Endothelial cell of umbilical vein (primary cell): ENCODE measurements at regions not wholly inside any gene's neighbourhood (a gene's known extent, or its start where the extent isn't known, plus 50 kb on each side); places are given as distances from the start of the nearest gene placed in this dataset.

ENCODE experiments used
- BruUV-seq: library from RNA; stranded (reverse); fragments of 400-500 nt; replicated peaks from 2 replicates; lab custom pipeline; 2021; lab: Mats Ljungman, UMichigan
- CTCF ChIA-PET: fragments of 300-600, 350-600 bp; sonication (Branson Sonifier 250); formaldehyde crosslinking; loops from one replicate; lab custom pipeline; 2021; ENCODE audit warnings: antibody characterized with exemption, inconsistent platforms; lab: Charles Lee
- POLR2A ChIA-PET: fragments of 300-600, 350-600 bp; sonication (Branson Sonifier 250); formaldehyde crosslinking; loops from one replicate; lab custom pipeline; 2021; ENCODE audit warnings: antibody characterized with exemption, inconsistent platforms; lab: Charles Lee
- DNase-seq: peaks from one replicate; pipeline ENCODE4 v3.0.0-alpha.2; 2011; ENCODE audit warnings: low read depth, low spot score
- FAIRE-seq: peaks from 2 replicates; lab custom pipeline; 2011; peaks lifted over from hg19 to GRCh38; lab: Jason Lieb, UNC
- H2AFZ ChIP-seq: 2 replicates; pipeline ENCODE4 v1.6.0; 2012; ENCODE audit warnings: low read depth, low read length, control low read depth, inconsistent platforms
- H3K27ac ChIP-seq: 2 replicates; pipeline ENCODE4 v1.5.1; 2011; ENCODE audit warnings: low read depth, mild to moderate bottlenecking, control low read depth, low read length, moderate library complexity; ENCODE audit not compliant: insufficient read depth
- H3K27me3 ChIP-seq, 2 experiments: 2 replicates each; pipeline versions ENCODE4 v1.6.0 to v1.6.1; 2011; ENCODE audit warnings: low read length in 2 of 2, mixed read lengths in 1 of 2; ENCODE audit not compliant: control insufficient read depth in 2 of 2, insufficient read depth in 2 of 2
- H3K36me3 ChIP-seq, 2 experiments: 2 replicates in 1 of 2; 3 replicates in 1 of 2; pipeline ENCODE4 v1.5.1; 2011; ENCODE audit warnings: low read length in 2 of 2, mild to moderate bottlenecking in 1 of 2, moderate library complexity in 1 of 2; ENCODE audit not compliant: control insufficient read depth in 2 of 2, insufficient read depth in 2 of 2; ENCODE audit errors: extremely low read depth in 1 of 2
- H3K4me1 ChIP-seq: 3 replicates; pipeline ENCODE4 v1.5.1; 2011; ENCODE audit warnings: mild to moderate bottlenecking, low read length; ENCODE audit not compliant: control insufficient read depth, insufficient read depth; ENCODE audit errors: extremely low read depth
- H3K4me2 ChIP-seq: 2 replicates; pipeline ENCODE4 v1.6.1; 2011; ENCODE audit warnings: low read length, control low read depth, mixed read lengths; ENCODE audit not compliant: insufficient read depth
- H3K4me3 ChIP-seq, 3 experiments: fragments of 200-600 bp in 1 of 3; sonication (generic), shearing (Covaris generic) in 1 of 3; replicated peaks in 1 of 3; 2 replicates each; pipeline ENCODE4 v1.5.1; 2011 to 2016; ENCODE audit warnings: control low read depth in 3 of 3, low read length in 3 of 3, mild to moderate bottlenecking in 2 of 3, inconsistent platforms in 1 of 3, low read depth in 1 of 3, moderate library complexity in 1 of 3; ENCODE audit not compliant: insufficient read depth in 1 of 3
- H3K79me2 ChIP-seq: 2 replicates; pipeline ENCODE4 v1.6.0; 2012; ENCODE audit warnings: low read length, inconsistent platforms; ENCODE audit not compliant: control insufficient read depth, insufficient read depth
- H3K9ac ChIP-seq: replicated peaks from 2 replicates; pipeline ENCODE3; 2011; ENCODE audit warnings: low read length, control low read depth; ENCODE audit not compliant: insufficient read depth; ENCODE audit errors: extremely low read depth
- H3K9me1 ChIP-seq: replicated peaks from 3 replicates; pipeline ENCODE4 v1.6.0; 2011; ENCODE audit warnings: mild to moderate bottlenecking, low read length; ENCODE audit not compliant: control insufficient read depth, insufficient read depth; ENCODE audit errors: extremely low read depth
- H3K9me3 ChIP-seq: replicated peaks from 2 replicates; pipeline ENCODE4 v1.5.1; 2012; ENCODE audit warnings: low read length, inconsistent platforms; ENCODE audit not compliant: control insufficient read depth, insufficient read depth
- H4K20me1 ChIP-seq: replicated peaks from 2 replicates; pipeline ENCODE3; 2011; ENCODE audit warnings: mild to moderate bottlenecking, low read length; ENCODE audit not compliant: control insufficient read depth, insufficient read depth; ENCODE audit errors: extremely low read depth
- CTCF ChIP-seq, 2 donors: IDR thresholded peaks; 1 replicate in 1 of 2; 2 replicates in 1 of 2; pipeline ENCODE4 v1.5.1; 2011; ENCODE audit warnings: low read length in 2 of 2, mild to moderate bottlenecking in 2 of 2, moderate library complexity in 2 of 2, control low read depth in 1 of 2, inconsistent platforms in 1 of 2, low read depth in 1 of 2; ENCODE audit not compliant: insufficient read depth in 1 of 2; ENCODE audit errors: extremely low read depth in 1 of 2
- EZH2 ChIP-seq: IDR thresholded peaks from 2 replicates; pipeline ENCODE4 v1.6.1; 2012; ENCODE audit warnings: borderline replicate concordance, low read depth, mild to moderate bottlenecking, moderate library complexity, low read length, inconsistent platforms; ENCODE audit not compliant: severe bottlenecking
- FOS ChIP-seq: IDR thresholded peaks from 2 replicates; pipeline ENCODE4 v1.6.1; 2011; ENCODE audit warnings: mild to moderate bottlenecking, low read length, moderate library complexity, borderline replicate concordance; ENCODE audit not compliant: insufficient read depth
- GATA2 ChIP-seq: IDR thresholded peaks from 2 replicates; pipeline ENCODE4 v1.7.0; 2011; ENCODE audit warnings: low read depth, mild to moderate bottlenecking, moderate library complexity, mixed read lengths, low read length; ENCODE audit not compliant: insufficient read length, insufficient read depth
- JUN ChIP-seq: IDR thresholded peaks from 2 replicates; pipeline ENCODE4 v1.6.1; 2011; ENCODE audit warnings: borderline replicate concordance, low read depth; ENCODE audit not compliant: insufficient read length, insufficient read depth
- MAX ChIP-seq: IDR thresholded peaks from 2 replicates; pipeline ENCODE4 v1.6.1; 2011; ENCODE audit not compliant: insufficient read depth, insufficient read length
- MYC ChIP-seq: IDR thresholded peaks from one replicate; pipeline ENCODE4 v1.6.1; 2011; ENCODE audit warnings: mild to moderate bottlenecking, low read depth, low read length
- POLR2A ChIP-seq: IDR thresholded peaks from 2 replicates; pipeline ENCODE4 v1.6.1; 2012; ENCODE audit warnings: low read depth, mild to moderate bottlenecking, control low read depth, low read length
- POLR2AphosphoS5 ChIP-seq: IDR thresholded peaks from 2 replicates; pipeline ENCODE4 v1.6.1; 2012; ENCODE audit warnings: low read depth, mild to moderate bottlenecking, control low read depth, low read length, moderate library complexity; ENCODE audit not compliant: insufficient read depth
- dilution Hi-C: fragments of 300-500 bp; cut with MboI; formaldehyde crosslinking; loops from one replicate; pipeline ENCODE4 v1.15.0; 2019; ENCODE audit warnings: low sequenced_read_pairs; ENCODE audit not compliant: extremely low pct_ligation_motif_present
- intact Hi-C: fragments of 100-400 bp; cut with micrococcal nuclease; formaldehyde crosslinking; loops from one replicate; pipeline ENCODE4 v1.10.0; 2022

GRCh38 chr5:93644760-93645159 is 61.7 kb downstream of the NR2F1 start:
- FAIRE-seq (no peak), DNase-seq (no peak)
- no peak overlapping the region for H3K9ac ChIP-seq
- ChIA-PET CTCF (no interaction called here), POLR2A (no interaction called here)
- intact Hi-C loops (no loop called here), dilution Hi-C loops (no loop called here)
- TF ChIP-seq POLR2AphosphoS5, result no peak
- no peak for TF ChIP-seq CTCF (IDR thresholded peaks at IDR 0.05; ENCODE audit: extremely low read depth in 1 of 2, insufficient read depth in 1 of 2, low read depth in 1 of 2, low read length in 2 of 2)
- no peak for TF ChIP-seq GATA2
- TF ChIP-seq JUN, result no peak
- TF ChIP-seq MAX, result no peak
- TF ChIP-seq POLR2A, result no peak
- no peak for TF ChIP-seq FOS
- TF ChIP-seq EZH2, result no peak
- TF ChIP-seq MYC, result no peak
- H3K27ac ChIP-seq, result no peak overlapping the region
- H3K79me2 ChIP-seq, result no peaks in the 10 kb centered on the region
- H3K4me2 ChIP-seq, result no peak overlapping the region
- BruUV-seq, result no TSS peak
- no peaks in the 10 kb centered on the region for H3K36me3 ChIP-seq
- H3K9me1 ChIP-seq, result no peaks in the 10 kb centered on the region
- H3K4me3 ChIP-seq, result no peak overlapping the region
- H3K4me1 ChIP-seq, result no peaks in the 10 kb centered on the region
- H2AFZ ChIP-seq, result no peak overlapping the region
- H4K20me1 ChIP-seq, result no peaks in the 10 kb centered on the region
- H3K27me3 ChIP-seq, result no peaks in the 10 kb centered on the region
- H3K9me3 ChIP-seq, result no peaks in the 10 kb centered on the region
